K562 (cell line): ENCODE measurements at regions not wholly inside any gene's neighbourhood (a gene's known extent, or its start where the extent isn't known, plus 50 kb on each side); places are given as distances from the start of the nearest gene placed in this dataset.

Experiments
- ATAC-seq: fragments of 200-7000 bp; cut with Tn5 transposase; 3 replicates; pipeline ENCODE4 v1.9.1; 2020; ENCODE audit warnings: moderate library complexity
- BruUV-seq: library from RNA; stranded (reverse); fragments of 400-500 nt; replicated peaks from 2 replicates; lab custom pipeline; 2021; lab: Mats Ljungman, UMichigan
- CTCF ChIA-PET: fragments of 300-600 bp; formaldehyde crosslinking; extraction: SDS; loops from one replicate; lab custom pipeline; 2021; ENCODE audit warnings: low intra/inter-chr PET ratio; lab: Yijun Ruan, JAX
- POLR2A ChIA-PET: fragments of 300-600, 350-650 bp; sonication (Branson Sonifier 250); formaldehyde crosslinking; extraction: SDS; loops from one replicate; lab custom pipeline; 2021; ENCODE audit warnings: antibody characterized with exemption, inconsistent platforms; lab: Yijun Ruan, JAX
- DNase-seq, 4 experiments: peaks; one replicate each; pipeline versions ENCODE4 v3.0.0 to v3.0.0-alpha.2; 2011 to 2018; ENCODE audit warnings: low spot score in 3 of 4, mixed read lengths in 3 of 4; ENCODE audit errors: extremely low read depth in 1 of 4
- FAIRE-seq: peaks from 2 replicates; lab custom pipeline; 2011; peaks lifted over from hg19 to GRCh38; lab: Jason Lieb, UNC
- H2AFZ ChIP-seq: 2 replicates; pipeline ENCODE4 v1.6.0; 2011; ENCODE audit warnings: low read depth, low read length, control low read depth, inconsistent platforms
- H3K27ac ChIP-seq: fragments of 200-600 bp; 3 replicates; pipeline ENCODE4 v1.8.0; 2011; ENCODE audit warnings: low read depth, mild to moderate bottlenecking, control low read depth, inconsistent platforms, low read length, moderate library complexity, mixed read lengths; ENCODE audit errors: extremely low read depth
- H3K27me3 ChIP-seq, 2 experiments: fragments of 300-600 bp in 1 of 2; 2 replicates in 1 of 2; 3 replicates in 1 of 2; pipeline versions ENCODE4 v1.6.0 to v1.8.0; 2011; ENCODE audit warnings: inconsistent platforms in 2 of 2, low read length in 2 of 2, mild to moderate bottlenecking in 1 of 2, mixed read lengths in 1 of 2, moderate library complexity in 1 of 2; ENCODE audit not compliant: control insufficient read depth in 2 of 2, insufficient read depth in 2 of 2
- H3K36me3 ChIP-seq: fragments of 300-600 bp; 3 replicates; pipeline ENCODE4 v1.8.0; 2011; ENCODE audit warnings: mild to moderate bottlenecking, low read length, inconsistent platforms; ENCODE audit not compliant: control insufficient read depth, insufficient read depth
- H3K4me1 ChIP-seq, 2 experiments: fragments of 200-600 bp in 1 of 2; replicated peaks in 1 of 2; 2 replicates in 1 of 2; 3 replicates in 1 of 2; pipeline versions ENCODE4 v1.5.1 to v1.8.0; 2011; ENCODE audit warnings: inconsistent platforms in 2 of 2, low read length in 2 of 2, mild to moderate bottlenecking in 1 of 2, mixed read lengths in 1 of 2, moderate library complexity in 1 of 2; ENCODE audit not compliant: control insufficient read depth in 2 of 2, insufficient read depth in 2 of 2
- H3K4me2 ChIP-seq: 2 replicates; pipeline ENCODE4 v1.6.1; 2011; ENCODE audit warnings: low read length, control low read depth, inconsistent platforms, mixed read lengths; ENCODE audit not compliant: insufficient read depth
- H3K4me3 ChIP-seq: fragments of 200-600 bp; sonication (generic), shearing (Covaris generic); 2 replicates; pipeline ENCODE4 v1.5.1; 2016; ENCODE audit warnings: control low read depth, inconsistent platforms
- H3K79me2 ChIP-seq: fragments of 200-600 bp; 3 replicates; pipeline ENCODE4 v1.8.0; 2011; ENCODE audit warnings: low read length, inconsistent platforms; ENCODE audit not compliant: control insufficient read depth, insufficient read depth
- H3K9ac ChIP-seq, 2 experiments: 2 replicates each; pipeline versions ENCODE4 v1.6.0 to v1.6.1; 2011; ENCODE audit warnings: low read depth in 2 of 2, low read length in 2 of 2, control low read depth in 1 of 2, inconsistent platforms in 1 of 2, mild to moderate bottlenecking in 1 of 2, mixed read lengths in 1 of 2; ENCODE audit not compliant: insufficient read depth in 1 of 2
- H3K9me1 ChIP-seq: one replicate; pipeline ENCODE4 v1.6.0; 2011; ENCODE audit warnings: inconsistent platforms, mild to moderate bottlenecking, low read length, moderate library complexity; ENCODE audit not compliant: control insufficient read depth, insufficient read depth
- H3K9me3 ChIP-seq: replicated peaks from 2 replicates; pipeline ENCODE4 v1.5.1; 2011; ENCODE audit warnings: low read depth, low read length, inconsistent platforms; ENCODE audit not compliant: control insufficient read depth, insufficient read depth
- H4K20me1 ChIP-seq: replicated peaks from 2 replicates; pipeline ENCODE4 v1.6.1; 2011; ENCODE audit warnings: low read length, inconsistent platforms, mixed read lengths; ENCODE audit not compliant: control insufficient read depth, insufficient read depth
- ADNP ChIP-seq: fragments of 200-800 bp; sonication (Bioruptor generic); IDR thresholded peaks from 2 replicates; pipeline ENCODE4 v1.6.1; 2016; ENCODE audit warnings: missing genetic modification characterization, missing compliant biosample characterization
- C11orf30 ChIP-seq: fragments of 450-650 bp; IDR thresholded peaks from 2 replicates; pipeline ENCODE4 v1.6.1; 2016; ENCODE audit warnings: low read depth, mild to moderate bottlenecking
- CHCHD3 ChIP-seq: fragments of 250-450 bp; sonication (Bioruptor Pico); IDR thresholded peaks from 2 replicates; pipeline ENCODE4 v2.1.2; 2022; ENCODE audit warnings: mild to moderate bottlenecking
- FOXO4 ChIP-seq: fragments of 450-650 bp; formaldehyde crosslinking; IDR thresholded peaks from 2 replicates; pipeline ENCODE4 v1.4.0; 2020; ENCODE audit warnings: mild to moderate bottlenecking, moderate library complexity
- KAT2B ChIP-seq: IDR thresholded peaks from one replicate; pipeline ENCODE4 v1.6.1; 2012; ENCODE audit warnings: low read depth, mild to moderate bottlenecking, control low read depth, inconsistent platforms, low read length, moderate library complexity
- RAD21 ChIP-seq, 2 experiments: fragments of 250-450 bp in 1 of 2; fragments of 450-650 bp in 1 of 2; sonication (Bioruptor Pico) in 1 of 2; formaldehyde crosslinking in 1 of 2; IDR thresholded peaks in 1 of 2; conservative IDR thresholded peaks in 1 of 2; 2 replicates each; pipeline versions ENCODE4 v1.4.0 to v1.8.0; 2020 to 2022; ENCODE audit warnings: mild to moderate bottlenecking in 2 of 2, moderate library complexity in 1 of 2
- SRF ChIP-seq, 2 experiments: fragments of 250-450, 450-650 bp in 1 of 2; sonication (Bioruptor Pico) in 1 of 2; sonication (generic) in 1 of 2; formaldehyde crosslinking; IDR thresholded peaks; 2 replicates each; pipeline versions ENCODE4 v1.5.0 to v1.5.1; 2020 to 2022; ENCODE audit warnings: mild to moderate bottlenecking in 1 of 2, missing genetic modification reagents in 1 of 2
- SRSF3 ChIP-seq: fragments of 200-400 bp; formaldehyde crosslinking; IDR thresholded peaks from 2 replicates; pipeline ENCODE4 v1.6.1; 2016; ENCODE audit warnings: mild to moderate bottlenecking, low read length, moderate library complexity; ENCODE audit not compliant: insufficient read depth
- ZBTB9 ChIP-seq: fragments of 450-650 bp; formaldehyde crosslinking; IDR thresholded peaks from 2 replicates; pipeline ENCODE4 v1.4.0; 2020; ENCODE audit warnings: mild to moderate bottlenecking, moderate library complexity
- ZNF124 ChIP-seq: sonication (generic); formaldehyde crosslinking; IDR thresholded peaks from 2 replicates; pipeline ENCODE4 v1.8.1; 2022; ENCODE audit warnings: missing genetic modification reagents
- ZNF830 ChIP-seq: fragments of 250-450 bp; sonication (Bioruptor Pico); IDR thresholded peaks from 2 replicates; pipeline ENCODE4 v1.5.0; 2021; ENCODE audit warnings: mild to moderate bottlenecking
- WGBS: fragments of 100-300 bp; shearing (Covaris generic); methylation state at CpG from one replicate; pipeline ENCODE4 v1.1.6; 2016; ENCODE audit warnings: low coverage, mixed read lengths; ENCODE audit not compliant: insufficient coverage; ENCODE audit errors: missing lambda C conversion rate; 5-methylcytosine and 5-hydroxymethylcytosine counted together
- in situ Hi-C: fragments of 300-500 bp; cut with MboI; formaldehyde crosslinking; loops from 4 replicates; pipeline ENCODE4 v1.15.0; 2018; ENCODE audit warnings: inconsistent platforms, mixed read lengths
- intact Hi-C: fragments of 100-400 bp; cut with micrococcal nuclease; formaldehyde crosslinking; loops from 2 replicates; pipeline ENCODE4 v1.14.2; 2022

- 0% methylated on average over 2 of the region's 2 CpGs for WGBS
- Histone ChIP-seq H3K27ac (no peak overlapping the region), H3K36me3 (no peaks in the 10 kb centered on the region), H3K79me2 (no peaks in the 10 kb centered on the region), H3K9me3 (no peaks in the 10 kb centered on the region), H3K9me1 (no peaks in the 10 kb centered on the region), H3K4me3 (no peak overlapping the region), H4K20me1 (no peaks in the 10 kb centered on the region), H3K4me2 (no peak overlapping the region), H3K4me1 (no peaks in the 10 kb centered on the region), H2AFZ (no peak overlapping the region), H3K27me3 (no peaks in the 10 kb centered on the region), H3K9ac (no peak overlapping the region)
- no peak for FAIRE-seq
- no peak for DNase-seq
- ChIA-PET CTCF (no interaction called here), POLR2A (no interaction called here)
- intact Hi-C loops, result no loop called here
- in situ Hi-C loops, result no loop called here
- no peak for TF ChIP-seq ZBTB9
- no peak for TF ChIP-seq SRF (CRISPR knock-in tag; IDR thresholded peaks at IDR 0.05)
- no peak for TF ChIP-seq ZNF124 (CRISPR knock-in tag)
- TF ChIP-seq SRSF3, result no peak
- TF ChIP-seq ZNF830 (CRISPR knock-in tag), result no peak
- no peak for TF ChIP-seq ADNP
- TF ChIP-seq RAD21 (CRISPR knock-in tag; conservative IDR thresholded peaks at IDR 0.05 in 1 of 2, IDR thresholded peaks at IDR 0.05 in 1 of 2), result no peak
- no peak for TF ChIP-seq C11orf30
- TF ChIP-seq KAT2B, result no peak
- no peak for TF ChIP-seq CHCHD3
- no peak for TF ChIP-seq FOXO4 (CRISPR knock-in tag)
- no peak for ATAC-seq
- no TSS peak for BruUV-seq
These were observed 229.5 kb upstream of the ROPN1 start for GRCh38 chr3:124221422-124221821.
